IMR-90 (cell line): ENCODE measurements at regions not wholly inside any gene's neighbourhood (a gene's known extent, or its start where the extent isn't known, plus 50 kb on each side); places are given as distances from the start of the nearest gene placed in this dataset.

Experiments
- ATAC-seq: fragments of 200-7000 bp; cut with Tn5 transposase; 2 replicates; pipeline ENCODE4 v1.9.1; 2020; ENCODE audit warnings: low read depth, mild to moderate bottlenecking, moderate library complexity
- BruUV-seq: library from RNA; stranded (reverse); fragments of 400-500 nt; replicated peaks from 2 replicates; lab custom pipeline; 2021; lab: Mats Ljungman, UMichigan
- CTCF ChIA-PET: fragments of 300-600 bp; formaldehyde crosslinking; extraction: SDS; loops from one replicate; lab custom pipeline; 2021; ENCODE audit warnings: antibody characterized with exemption; lab: Yijun Ruan, JAX
- POLR2A ChIA-PET: fragments of 300-600 bp; sonication (Branson Sonifier 250); formaldehyde crosslinking; loops from one replicate; lab custom pipeline; 2022; ENCODE audit warnings: antibody characterized with exemption; ENCODE audit not compliant: unreplicated experiment; lab: Charles Lee
- DNase-seq: peaks from one replicate; pipeline ENCODE4 v3.0.0; 2013
- H2AFZ ChIP-seq: replicated peaks from 2 replicates; pipeline ENCODE3; 2013; ENCODE audit warnings: low read length, mild to moderate bottlenecking; ENCODE audit not compliant: poor library complexity
- H2AK5ac ChIP-seq: 2 replicates; pipeline ENCODE4 v1.6.1; 2013; ENCODE audit warnings: low read depth, low read length, inconsistent platforms
- H2AK9ac ChIP-seq: replicated peaks from 2 replicates; pipeline ENCODE3; 2013; ENCODE audit warnings: mild to moderate bottlenecking, low read depth, low read length, moderate library complexity; ENCODE audit not compliant: poor library complexity
- H2BK120ac ChIP-seq: 2 replicates; pipeline ENCODE4 v1.6.1; 2013; ENCODE audit warnings: low read depth, low read length, inconsistent platforms
- H2BK15ac ChIP-seq: 3 replicates; pipeline ENCODE4 v1.6.1; 2013; ENCODE audit warnings: low read depth, low read length, inconsistent platforms
- H2BK20ac ChIP-seq: 2 replicates; pipeline ENCODE4 v1.6.1; 2013; ENCODE audit warnings: low read depth, mild to moderate bottlenecking, inconsistent platforms, low read length, moderate library complexity
- H2BK5ac ChIP-seq: 2 replicates; pipeline ENCODE4 v1.6.1; 2013; ENCODE audit warnings: mild to moderate bottlenecking, low read depth, low read length, inconsistent platforms; ENCODE audit not compliant: poor library complexity, severe bottlenecking
- H3K14ac ChIP-seq: replicated peaks from 2 replicates; pipeline ENCODE4 v1.6.1; 2013; ENCODE audit warnings: low read depth, low read length, inconsistent platforms
- H3K18ac ChIP-seq: 2 replicates; pipeline ENCODE4 v1.6.1; 2013; ENCODE audit warnings: low read depth, low read length, control low read depth
- H3K23ac ChIP-seq: 2 replicates; pipeline ENCODE4 v1.6.1; 2013; ENCODE audit warnings: low read depth, low read length, inconsistent platforms
- H3K27ac ChIP-seq: 2 replicates; pipeline ENCODE4 v1.5.1; 2013; ENCODE audit warnings: mild to moderate bottlenecking, control low read depth, low read length; ENCODE audit not compliant: insufficient read depth
- H3K27me3 ChIP-seq: 2 replicates; pipeline ENCODE4 v1.6.1; 2013; ENCODE audit warnings: low read length; ENCODE audit not compliant: control insufficient read depth, insufficient read depth
- H3K36me3 ChIP-seq: 2 replicates; pipeline ENCODE4 v1.6.1; 2013; ENCODE audit warnings: low read length, mixed read lengths; ENCODE audit not compliant: control insufficient read depth, insufficient read depth
- H3K4ac ChIP-seq: 2 replicates; pipeline ENCODE4 v1.6.1; 2013; ENCODE audit warnings: low read depth, low read length, inconsistent platforms
- H3K4me1 ChIP-seq: 2 replicates; pipeline ENCODE4 v1.6.1; 2013; ENCODE audit warnings: low read length, mixed read lengths; ENCODE audit not compliant: control insufficient read depth, insufficient read depth
- H3K4me2 ChIP-seq: 2 replicates; pipeline ENCODE4 v1.6.1; 2013; ENCODE audit warnings: low read depth, mild to moderate bottlenecking, control low read depth, low read length, moderate library complexity
- H3K4me3 ChIP-seq: 2 replicates; pipeline ENCODE4 v1.5.1; 2013; ENCODE audit warnings: low read depth, mild to moderate bottlenecking, control low read depth, low read length, moderate library complexity; ENCODE audit not compliant: insufficient read depth
- H3K56ac ChIP-seq: 2 replicates; pipeline ENCODE4 v1.6.1; 2013; ENCODE audit warnings: low read length, inconsistent platforms; ENCODE audit not compliant: insufficient read depth; ENCODE audit errors: extremely low read depth
- H3K79me1 ChIP-seq, 2 experiments: 2 replicates each; pipeline ENCODE4 v1.6.1; 2013; ENCODE audit warnings: low read length in 2 of 2, inconsistent platforms in 1 of 2, low read depth in 1 of 2
- H3K9ac ChIP-seq: 2 replicates; pipeline ENCODE4 v1.6.1; 2013; ENCODE audit warnings: low read depth, low read length, control low read depth
- H3K9me1 ChIP-seq: 2 replicates; pipeline ENCODE4 v1.6.1; 2013; ENCODE audit warnings: low read length, inconsistent platforms; ENCODE audit not compliant: insufficient read depth
- H3K9me3 ChIP-seq: 2 replicates; pipeline ENCODE4 v1.6.1; 2013; ENCODE audit warnings: low read length; ENCODE audit not compliant: control insufficient read depth, insufficient read depth
- H4K20me1 ChIP-seq: 2 replicates; pipeline ENCODE4 v1.6.1; 2013; ENCODE audit warnings: low read length, inconsistent platforms; ENCODE audit not compliant: insufficient read depth
- H4K5ac ChIP-seq: 2 replicates; pipeline ENCODE4 v1.6.1; 2013; ENCODE audit warnings: mild to moderate bottlenecking, low read depth, low read length, control low read depth
- H4K8ac ChIP-seq, 2 experiments: 2 replicates each; pipeline ENCODE4 v1.6.1; 2013; ENCODE audit warnings: low read depth in 2 of 2, low read length in 2 of 2, control low read depth in 1 of 2, inconsistent platforms in 1 of 2
- H4K91ac ChIP-seq: 2 replicates; pipeline ENCODE4 v1.6.1; 2013; ENCODE audit warnings: low read depth, low read length, inconsistent platforms; ENCODE audit not compliant: insufficient read depth
- BHLHE40 ChIP-seq: fragments of 150-350 bp; IDR thresholded peaks from 2 replicates; pipeline ENCODE4 v1.6.1; 2016; ENCODE audit warnings: mild to moderate bottlenecking, low read depth, low read length
- CEBPB ChIP-seq: IDR thresholded peaks from 2 replicates; pipeline ENCODE4 v1.6.1; 2012; ENCODE audit warnings: low read depth, low read length, improper control_type of control experiment
- ELK1 ChIP-seq: fragments of 150-350 bp; IDR thresholded peaks from 2 replicates; pipeline ENCODE4 v1.6.1; 2016; ENCODE audit warnings: low read depth, mild to moderate bottlenecking, low read length, moderate library complexity, borderline replicate concordance
- MAFK ChIP-seq: IDR thresholded peaks from 2 replicates; pipeline ENCODE4 v1.6.1; 2012; ENCODE audit warnings: low read depth, low read length, improper control_type of control experiment
- MAZ ChIP-seq: IDR thresholded peaks from 2 replicates; pipeline ENCODE4 v1.6.1; 2012; ENCODE audit warnings: low read depth, mild to moderate bottlenecking, low read length, improper control_type of control experiment, moderate library complexity, borderline replicate concordance
- MXI1 ChIP-seq: IDR thresholded peaks from 2 replicates; pipeline ENCODE4 v1.6.1; 2012; ENCODE audit warnings: low read depth, mild to moderate bottlenecking, low read length, moderate library complexity, borderline replicate concordance
- NFE2L2 ChIP-seq: fragments of 150-350 bp; IDR thresholded peaks from 2 replicates; pipeline ENCODE4 v1.6.1; 2016; ENCODE audit warnings: low read depth, mild to moderate bottlenecking, low read length
- RAD21 ChIP-seq: IDR thresholded peaks from 2 replicates; pipeline ENCODE4 v1.6.1; 2012; ENCODE audit warnings: low read length, improper control_type of control experiment
- WGBS, 2 experiments: methylation state at CpG; one replicate each; pipeline versions ENCODE4 v1.1.5 to v1.1.7; 2013; ENCODE audit warnings: missing lambda C conversion rate in 2 of 2; ENCODE audit not compliant: insufficient read length in 1 of 2; ENCODE audit errors: extremely low coverage in 2 of 2; 5-methylcytosine and 5-hydroxymethylcytosine counted together
- dilution Hi-C: fragments of 300-500 bp; cut with HindIII; formaldehyde crosslinking; loops from one replicate; pipeline ENCODE4 v1.14.3; 2018; ENCODE audit warnings: low sequenced_read_pairs; ENCODE audit not compliant: unreplicated experiment
- in situ Hi-C: fragments of 300-500 bp; cut with MboI; formaldehyde crosslinking; loops from 3 replicates; pipeline ENCODE4 v1.14.3; 2019; ENCODE audit warnings: low sequenced_read_pairs, inconsistent platforms, mixed read lengths
- intact Hi-C: fragments of 100-400 bp; cut with micrococcal nuclease; formaldehyde crosslinking; loops from 2 replicates; pipeline ENCODE4 v1.10.0; 2022

DNA sequence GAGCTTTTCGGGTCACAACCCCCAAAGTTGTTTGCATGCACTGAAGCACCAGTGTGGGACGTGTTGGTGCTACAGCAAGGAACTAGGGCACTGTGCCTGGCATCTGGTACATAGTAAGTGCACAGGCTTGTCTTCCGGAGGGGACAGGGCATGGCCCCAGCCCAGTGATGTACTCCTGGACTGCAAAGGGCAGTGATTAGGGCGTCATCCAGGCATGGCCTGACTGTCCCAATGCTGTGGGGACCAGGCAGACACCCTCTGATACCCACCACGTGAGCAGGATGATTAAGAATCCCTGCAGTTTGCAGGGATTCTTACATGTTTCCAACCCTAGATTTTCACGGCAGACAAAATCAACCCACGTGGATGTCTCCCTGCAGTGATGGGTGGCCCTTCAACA is 50.0 kb upstream of the RFPL3 start:
- no peak overlapping the region for H2BK120ac ChIP-seq
- no peak overlapping the region for H3K4ac ChIP-seq
- dilution Hi-C loops: no loop called here
- no TSS peak for BruUV-seq
- no peak overlapping the region for H2BK20ac ChIP-seq
- no peak for TF ChIP-seq MXI1
- TF ChIP-seq RAD21: no peak
- no peak for TF ChIP-seq CEBPB
- TF ChIP-seq NFE2L2: no peak
- TF ChIP-seq MAZ: no peak
- no peak for TF ChIP-seq ELK1
- no peak for TF ChIP-seq BHLHE40
- no peak for TF ChIP-seq MAFK
- H3K23ac ChIP-seq: no peak overlapping the region
- intact Hi-C loops: no loop called here
- no peak overlapping the region for H2AK5ac ChIP-seq
- in situ Hi-C loops: no loop called here
- H3K27ac ChIP-seq: no peak overlapping the region
- H2BK5ac ChIP-seq: no peak overlapping the region
- no peaks in the 10 kb centered on the region for H3K4me1 ChIP-seq
- H3K9ac ChIP-seq: no peak overlapping the region
- H2BK15ac ChIP-seq: no peak overlapping the region
- no peaks in the 10 kb centered on the region for H3K79me1 ChIP-seq
- H4K5ac ChIP-seq: no peak overlapping the region
- no peaks in the 10 kb centered on the region for H3K9me1 ChIP-seq
- 58% methylated on average over 4 of the region's 7 CpGs; no CpG with 5 or more reads in 1 of the 2 experiments for WGBS, 2 experiments
- no peak overlapping the region for H2AK9ac ChIP-seq
- no peaks in the 10 kb centered on the region; the same call in 1 of the 2 replicates for H3K27me3 ChIP-seq
- DNase-seq: no peak
- no peak overlapping the region for H4K91ac ChIP-seq
- no peaks in the 10 kb centered on the region for H4K20me1 ChIP-seq
- no peak overlapping the region for H3K4me2 ChIP-seq
- H3K18ac ChIP-seq: no peak overlapping the region
- H3K56ac ChIP-seq: no peak overlapping the region
- H3K14ac ChIP-seq: no peak overlapping the region
- H2AFZ ChIP-seq: no peak overlapping the region
- ATAC-seq: no peak
- no peaks in the 10 kb centered on the region for H3K9me3 ChIP-seq
- CTCF ChIA-PET: interaction anchor here (1.1 kb wide), 1 partner anchor 42 kb away, joined by 3 read pairs; no protein-coding TSS in a partner anchor
- H3K4me3 ChIP-seq: no peak overlapping the region
- no peaks in the 10 kb centered on the region for H3K36me3 ChIP-seq
- no peak overlapping the region for H4K8ac ChIP-seq
- POLR2A ChIA-PET: no interaction called here
